Epithelial cell of prostate (primary cell): ENCODE measurements at regions not wholly inside any gene's neighbourhood (a gene's known extent, or its start where the extent isn't known, plus 50 kb on each side); places are given as distances from the start of the nearest gene placed in this dataset.
"Not testable (repeated sequence)": the region's sequence is repeated elsewhere in the genome, so short reads cannot be mapped to it uniquely, and the experiment has no call there.

ENCODE experiments used
- DNase-seq: peaks from one replicate; pipeline ENCODE4 v3.0.0-alpha.2; 2011; ENCODE audit warnings: low read depth, low spot score
- H3K27ac ChIP-seq: fragments of 450-650 bp; 2 replicates; pipeline ENCODE4 v1.5.1; 2017; ENCODE audit warnings: mild to moderate bottlenecking

- no peak for DNase-seq
Observed at GRCh38 chr3:35137612-35138011, 501.7 kb upstream of the ARPP21 start.

GRCh38 chr3:35141406-35141805 is 497.9 kb upstream of the ARPP21 start:
- no peak overlapping the region for H3K27ac ChIP-seq
- no peak for DNase-seq

More at GRCh38 chr3:35137612-35138011, 501.7 kb upstream of the ARPP21 start:
- no peak overlapping the region for H3K27ac ChIP-seq

GRCh38 chr3:35144011-35144410 is 495.3 kb upstream of the ARPP21 start:
- no peak for DNase-seq

GRCh38 chr3:35146256-35147035 is 492.9 kb upstream of the ARPP21 start:
- not testable (repeated sequence) for DNase-seq, H3K27ac ChIP-seq

More at GRCh38 chr3:35144011-35144410, 495.3 kb upstream of the ARPP21 start:
- H3K27ac ChIP-seq: no peak overlapping the region

- no peak for DNase-seq
- no peak overlapping the region for H3K27ac ChIP-seq
Observed at GRCh38 chr3:35183927-35184675, 455.2 kb upstream of the ARPP21 start.

- no peak for DNase-seq
- no peak overlapping the region for H3K27ac ChIP-seq
Observed at GRCh38 chr3:35184775-35185174, 454.6 kb upstream of the ARPP21 start.

- no peak overlapping the region for H3K27ac ChIP-seq
- no peak for DNase-seq
Observed at GRCh38 chr3:35187908-35188307, 451.4 kb upstream of the ARPP21 start.

- no peak for DNase-seq
- H3K27ac ChIP-seq: no peak overlapping the region
Observed at GRCh38 chr3:35194666-35195065, 444.7 kb upstream of the ARPP21 start.

- H3K27ac ChIP-seq: no peak overlapping the region
- no peak for DNase-seq
Observed at GRCh38 chr3:35198857-35199256, 440.5 kb upstream of the ARPP21 start.

GRCh38 chr3:35200056-35200455 is 439.3 kb upstream of the ARPP21 start:
- no peak for DNase-seq
- H3K27ac ChIP-seq: no peak overlapping the region

GRCh38 chr3:35201211-35201610 is 438.1 kb upstream of the ARPP21 start:
- no peak for DNase-seq
- no peak overlapping the region for H3K27ac ChIP-seq

GRCh38 chr3:35215525-35216500 is 423.5 kb upstream of the ARPP21 start:
- no peak for DNase-seq

GRCh38 chr3:35216501-35217266 is 422.6 kb upstream of the ARPP21 start:
- no peak for DNase-seq
- H3K27ac ChIP-seq: no peak overlapping the region

More at GRCh38 chr3:35215525-35216500, 423.5 kb upstream of the ARPP21 start:
- H3K27ac ChIP-seq: no peak overlapping the region

GRCh38 chr3:35223632-35224394 is 415.5 kb upstream of the ARPP21 start:
- no peak overlapping the region for H3K27ac ChIP-seq
- DNase-seq: no peak

GRCh38 chr3:35224565-35225295 is 414.6 kb upstream of the ARPP21 start:
- no peak overlapping the region for H3K27ac ChIP-seq
- no peak for DNase-seq

GRCh38 chr3:35241236-35241635 is 398.1 kb upstream of the ARPP21 start:
- no peak overlapping the region for H3K27ac ChIP-seq
- no peak for DNase-seq

GRCh38 chr3:35254917-35255316 is 384.4 kb upstream of the ARPP21 start:
- DNase-seq: no peak
- no peak overlapping the region for H3K27ac ChIP-seq

GRCh38 chr3:35257641-35258040 is 381.7 kb upstream of the ARPP21 start:
- no peak for DNase-seq
- H3K27ac ChIP-seq: no peak overlapping the region
